GM19395 (cell line): ENCODE measurements at regions not wholly inside any gene's neighbourhood (a gene's known extent, or its start where the extent isn't known, plus 50 kb on each side); places are given as distances from the start of the nearest gene placed in this dataset.

ENCODE experiments used
- ATAC-seq: cut with Tn5 transposase; IDR thresholded peaks from one replicate; pipeline ENCODE4 v1.9.1; 2021; ENCODE audit warnings: mild to moderate bottlenecking, moderate library complexity; ENCODE audit not compliant: unreplicated experiment

- ATAC-seq: no peak
Observed at GRCh38 chr6:6885521-6886170, 222.1 kb upstream of the RREB1 start.

GRCh38 chr6:6886171-6886885, 221.4 kb upstream of the RREB1 start:
- ATAC-seq: no peak

GRCh38 chr6:6886886-6887285, 220.9 kb upstream of the RREB1 start:
- no peak for ATAC-seq

GRCh38 chr6:6889601-6890000, 218.2 kb upstream of the RREB1 start:
- ATAC-seq: no peak

- no peak for ATAC-seq
Observed at GRCh38 chr6:6890400-6890858, 217.3 kb upstream of the RREB1 start.

GRCh38 chr6:6891125-6891721, 216.5 kb upstream of the RREB1 start:
- no peak for ATAC-seq

DNA sequence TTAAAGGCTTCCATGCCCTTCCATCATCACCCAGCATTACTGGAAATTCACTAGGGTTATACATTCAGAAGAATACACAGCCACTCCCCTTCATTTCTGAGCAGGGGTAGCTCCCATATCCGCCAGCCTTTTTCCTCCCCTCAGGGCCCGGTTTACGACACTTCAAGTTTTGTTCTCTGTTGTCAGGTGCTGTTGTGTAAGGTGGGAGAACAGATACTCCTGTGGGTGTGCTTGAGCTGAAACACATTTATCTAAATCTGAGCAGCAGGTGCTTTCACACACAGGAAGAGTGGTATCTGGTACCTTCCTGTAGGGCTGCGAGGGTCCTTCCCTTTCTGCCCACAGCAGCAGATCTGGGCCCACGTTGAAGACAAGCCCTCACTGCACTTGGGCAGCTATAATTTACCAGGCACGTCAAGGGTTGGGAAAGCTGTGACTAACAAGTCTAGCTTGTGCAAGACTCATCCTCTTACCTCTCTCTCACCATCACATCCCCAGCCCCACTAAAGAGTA, 215.8 kb upstream of the RREB1 start:
- no peak for ATAC-seq

DNA sequence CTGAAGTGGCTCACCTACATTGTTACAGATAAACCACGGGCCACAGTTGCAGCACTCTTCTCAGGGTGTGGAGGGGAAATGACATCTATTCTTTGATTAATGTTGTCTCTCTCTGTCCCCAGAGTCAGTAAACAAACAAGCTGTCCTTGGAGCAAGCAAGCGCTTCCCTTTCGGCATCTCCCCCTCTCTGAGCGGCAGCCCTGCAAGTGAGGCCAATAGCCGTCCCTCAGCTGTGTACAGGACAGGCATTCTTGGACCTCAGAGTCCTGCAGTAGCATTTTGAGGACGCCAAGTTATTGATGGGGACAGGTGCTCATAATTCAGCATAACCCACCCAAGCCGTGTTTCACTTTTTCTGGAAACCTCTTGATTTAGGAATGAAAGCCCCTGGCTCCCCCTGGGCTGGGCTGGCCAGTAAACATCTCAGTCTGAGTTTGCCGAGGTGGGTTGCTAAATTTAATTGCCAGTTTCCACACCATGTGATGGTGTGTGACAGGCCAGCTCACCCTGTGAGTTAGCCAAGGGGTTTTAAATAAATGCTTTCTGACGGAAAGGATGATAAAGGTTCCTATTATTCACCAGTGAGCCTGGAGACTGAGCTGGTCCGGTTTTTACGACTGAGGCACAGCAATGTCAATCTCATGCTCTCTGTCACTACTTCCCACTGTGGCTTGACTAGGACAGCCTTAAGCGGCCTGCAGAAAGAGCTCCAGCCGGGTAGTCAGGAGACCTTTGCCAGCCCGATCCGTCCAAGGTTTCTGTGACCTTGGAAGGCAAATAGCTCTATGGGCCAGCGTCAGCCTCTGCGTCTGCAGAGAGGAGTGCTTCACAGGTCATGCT, 214.8 kb upstream of the RREB1 start:
- ATAC-seq: no peak

DNA sequence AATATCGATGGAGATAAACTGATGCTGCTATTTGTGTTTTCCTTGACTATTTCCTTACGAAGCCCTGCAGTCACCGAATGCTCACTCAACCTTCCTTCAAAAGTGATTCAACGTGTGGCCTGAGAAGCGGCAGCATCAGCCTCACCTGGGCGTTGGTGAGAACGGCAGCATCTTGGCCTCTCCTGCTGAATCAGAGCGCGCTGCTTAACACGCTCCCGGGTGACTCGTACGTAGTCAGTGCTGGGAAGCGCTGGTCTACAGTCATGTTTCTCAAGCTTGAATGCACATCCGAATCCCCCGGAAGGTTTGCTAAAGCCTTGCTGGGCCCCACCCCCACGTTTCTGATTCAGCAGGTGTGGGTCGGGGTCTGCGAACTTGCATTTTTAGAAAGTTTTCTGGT, 214.1 kb upstream of the RREB1 start:
- ATAC-seq: no peak

- no peak for ATAC-seq
Observed at GRCh38 chr6:6895929-6896328, 211.8 kb upstream of the RREB1 start.

DNA sequence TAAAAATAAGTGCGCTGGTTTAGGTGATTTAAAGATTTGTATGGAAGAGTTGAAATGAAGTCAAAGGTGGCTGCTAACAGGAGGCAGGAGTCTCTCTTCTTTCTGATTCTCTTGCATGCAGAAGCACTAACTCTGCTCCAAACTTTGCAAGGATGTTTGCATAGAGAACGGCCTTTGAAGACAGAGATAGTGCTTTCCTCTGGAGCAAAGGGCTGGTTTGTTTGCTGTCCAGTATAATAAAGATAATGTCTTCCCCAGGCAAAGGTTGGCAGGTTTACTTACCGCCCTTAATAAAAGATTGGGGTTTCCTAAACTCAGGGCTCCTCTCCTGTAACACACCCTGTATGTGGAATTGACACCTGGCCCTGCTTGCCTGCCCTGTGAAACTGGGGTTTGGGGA, 210.6 kb upstream of the RREB1 start:
- ATAC-seq: no peak

- no peak for ATAC-seq
Observed at GRCh38 chr6:6900569-6901204, 207.1 kb upstream of the RREB1 start.

GRCh38 chr6:6901205-6901719, 206.5 kb upstream of the RREB1 start:
- ATAC-seq: no peak

- ATAC-seq: no peak
Observed at GRCh38 chr6:6901945-6902344, 205.8 kb upstream of the RREB1 start.

DNA sequence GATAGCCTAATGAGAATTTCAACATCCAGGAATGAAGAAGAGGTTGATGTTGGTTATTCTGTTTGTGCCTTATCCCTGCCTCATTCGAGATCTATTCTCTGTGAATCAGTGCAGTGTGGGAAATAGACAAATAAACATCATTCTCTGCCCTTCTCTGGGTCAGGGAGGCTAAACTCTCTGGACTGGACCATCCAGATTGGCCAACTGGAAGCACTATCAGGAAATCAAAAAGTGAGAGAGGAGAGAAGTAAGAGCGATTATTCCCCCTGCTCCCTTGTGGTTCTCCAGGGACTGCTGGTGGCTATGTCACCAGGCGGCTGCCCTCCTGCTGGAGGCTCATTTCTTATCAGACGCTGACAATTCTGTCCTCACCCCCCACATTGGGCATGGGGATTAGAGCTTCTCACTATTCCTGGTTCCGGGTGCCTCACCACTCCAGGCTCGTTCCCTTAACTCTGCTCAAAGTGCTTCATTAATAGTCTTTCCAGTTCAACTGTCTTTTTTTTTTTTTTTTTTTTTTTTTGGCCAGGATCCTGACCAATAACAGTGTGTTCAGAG, 201.7 kb upstream of the RREB1 start:
- no peak for ATAC-seq

- no peak for ATAC-seq
Observed at GRCh38 chr6:6906570-6907213, 201.1 kb upstream of the RREB1 start.

DNA sequence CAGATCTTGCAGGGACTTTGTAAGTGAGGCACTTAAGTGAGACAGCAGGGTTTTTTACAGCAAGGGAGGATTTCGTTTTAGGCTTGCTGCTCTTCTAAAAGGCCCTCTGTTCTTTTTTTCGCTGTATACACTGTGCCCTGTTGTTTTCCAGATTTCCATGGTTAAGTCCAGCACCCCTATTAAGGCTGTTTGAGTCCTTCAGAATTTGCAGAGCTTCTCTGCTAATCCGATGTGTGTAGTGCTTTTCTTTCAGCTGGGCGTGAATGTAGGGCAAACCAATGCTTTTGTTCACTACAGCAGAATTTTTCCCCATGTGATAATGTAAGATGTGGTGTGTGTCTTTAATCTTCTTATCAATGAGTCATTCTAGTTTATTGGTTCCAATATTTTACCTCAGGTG, 200.5 kb upstream of the RREB1 start:
- ATAC-seq: no peak

GRCh38 chr6:6908121-6908520, 199.6 kb upstream of the RREB1 start:
- no peak for ATAC-seq

DNA sequence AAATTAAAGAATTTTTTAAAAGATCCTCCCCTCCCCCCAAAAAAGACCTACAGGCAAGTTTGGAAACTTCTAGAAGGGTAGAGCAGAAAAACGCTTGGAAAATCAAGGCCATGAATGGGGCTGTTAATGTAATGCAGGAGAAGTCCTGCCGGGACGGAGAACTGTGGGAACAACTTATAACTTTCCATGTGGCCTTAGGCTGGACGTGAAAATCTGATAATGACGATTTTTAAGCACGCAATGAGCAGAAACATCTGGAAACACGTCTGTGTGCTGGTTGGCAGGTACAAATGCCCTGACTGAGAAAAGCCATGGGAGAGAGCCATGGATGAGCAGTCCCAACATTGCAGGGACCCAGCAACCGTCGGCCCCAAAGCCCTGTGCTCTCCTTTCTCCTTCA, 198.7 kb upstream of the RREB1 start:
- ATAC-seq: no peak
